H1 (cell line): ENCODE measurements at regions not wholly inside any gene's neighbourhood (a gene's known extent, or its start where the extent isn't known, plus 50 kb on each side); places are given as distances from the start of the nearest gene placed in this dataset.
A peak's percentile ranks its signal among the peaks of the same experiment; 100 is the strongest.

Experiments used
- ATF3 ChIP-seq: IDR thresholded peaks from 2 replicates; pipeline ENCODE4 v1.6.1; 2011; ENCODE audit warnings: low read depth, mild to moderate bottlenecking, low read length; ENCODE audit not compliant: insufficient read depth
- CTCF ChIP-seq, 3 experiments: IDR thresholded peaks; 1 replicate in 2 of 3; 2 replicates in 1 of 3; pipeline versions ENCODE4 v1.5.1 to v1.6.1; 2011; ENCODE audit warnings: low read length in 3 of 3, mild to moderate bottlenecking in 3 of 3, inconsistent platforms in 2 of 3, low read depth in 1 of 3, moderate library complexity in 1 of 3; ENCODE audit not compliant: insufficient read depth in 1 of 3; ENCODE audit errors: control extremely low read depth in 1 of 3
- EGR1 ChIP-seq: IDR thresholded peaks from 2 replicates; pipeline ENCODE4 v1.6.1; 2011; ENCODE audit warnings: low read depth, low read length, borderline replicate concordance
- EP300 ChIP-seq, 2 experiments: IDR thresholded peaks; 1 replicate in 1 of 2; 2 replicates in 1 of 2; pipeline ENCODE4 v1.6.1; 2011 to 2012; ENCODE audit warnings: low read depth in 2 of 2, low read length in 2 of 2, mild to moderate bottlenecking in 2 of 2, borderline replicate concordance in 1 of 2, inconsistent platforms in 1 of 2, moderate library complexity in 1 of 2
- RBBP5 ChIP-seq: IDR thresholded peaks from 2 replicates; pipeline ENCODE4 v1.7.1; 2012; ENCODE audit warnings: low read depth, mild to moderate bottlenecking, inconsistent platforms, low read length, moderate library complexity, borderline replicate concordance

- TF ChIP-seq EP300 (IDR thresholded peaks at IDR 0.05; ENCODE audit: borderline replicate concordance in 1 of 2, low read depth in 2 of 2, low read length in 2 of 2) (no peak), RBBP5 (no peak), CTCF (IDR thresholded peaks at IDR 0.05; ENCODE audit: control extremely low read depth in 1 of 3, insufficient read depth in 1 of 3, low read depth in 1 of 3, low read length in 3 of 3) (no peak), EGR1 (peak; percentile 65; the same call in 1 of the 2 replicates), ATF3 (no peak)
Observed at GRCh38 chr5:92822183-92822582, 758.8 kb downstream of the NR2F1-AS1 start (continued).
